Left lung (tissue), 4 donors: ENCODE measurements at regions not wholly inside any gene's neighbourhood (a gene's known extent, or its start where the extent isn't known, plus 50 kb on each side); places are given as distances from the start of the nearest gene placed in this dataset.

ENCODE experiments used
- ATAC-seq: fragments of 200-7000 bp; cut with Tn5 transposase; one replicate; pipeline ENCODE4 v1.9.1; 2020; ENCODE audit warnings: moderate library complexity
- DNase-seq, 4 donors: peaks; one replicate each; pipeline ENCODE4 v3.0.0-alpha.2; 2013 to 2020
- H3K27ac ChIP-seq, 2 donors: fragments of 200-600 bp; sonication (generic) in 1 of 2; one replicate each; pipeline versions ENCODE4 v1.5.0 to v1.8.0; 2020 to 2021
- H3K27me3 ChIP-seq, 2 donors: fragments of 200-600 bp; sonication (generic) in 1 of 2; one replicate each; pipeline versions ENCODE4 v1.5.0 to v1.8.0; 2020 to 2021
- H3K36me3 ChIP-seq, 2 donors: fragments of 200-600 bp; sonication (generic) in 1 of 2; one replicate each; pipeline versions ENCODE4 v1.5.0 to v1.8.0; 2020 to 2021
- H3K4me1 ChIP-seq, 2 donors: fragments of 200-600 bp; one replicate each; pipeline ENCODE4 v1.8.0; 2021
- H3K4me3 ChIP-seq, 2 donors: fragments of 200-600 bp; sonication (generic) in 1 of 2; one replicate each; pipeline versions ENCODE4 v1.5.0 to v1.8.0; 2020 to 2021; ENCODE audit warnings: mild to moderate bottlenecking in 1 of 2
- H3K9me3 ChIP-seq, 2 donors: fragments of 200-600 bp; sonication (generic) in 1 of 2; one replicate each; pipeline versions ENCODE4 v1.5.0 to v1.8.0; 2020 to 2021
- intact Hi-C, 2 donors: fragments of 100-400 bp; cut with DNase I; formaldehyde crosslinking; loops; one replicate each; pipeline versions ENCODE4 v1.11.2 to v1.14.2; 2022
- TF ChIP-seq, protein P1 (sequence below), 2 donors: fragments of 200-600 bp; sonication (generic) in 1 of 2; IDR thresholded peaks; one replicate each; pipeline versions ENCODE4 v1.5.0 to v1.8.0; 2021; ENCODE audit warnings: antibody characterized with exemption in 2 of 2
- donor health status: DM: no; HTN: yes; CAD: no.
- donor health status: DM: no; HTN: no; CAD: no.

DNA sequence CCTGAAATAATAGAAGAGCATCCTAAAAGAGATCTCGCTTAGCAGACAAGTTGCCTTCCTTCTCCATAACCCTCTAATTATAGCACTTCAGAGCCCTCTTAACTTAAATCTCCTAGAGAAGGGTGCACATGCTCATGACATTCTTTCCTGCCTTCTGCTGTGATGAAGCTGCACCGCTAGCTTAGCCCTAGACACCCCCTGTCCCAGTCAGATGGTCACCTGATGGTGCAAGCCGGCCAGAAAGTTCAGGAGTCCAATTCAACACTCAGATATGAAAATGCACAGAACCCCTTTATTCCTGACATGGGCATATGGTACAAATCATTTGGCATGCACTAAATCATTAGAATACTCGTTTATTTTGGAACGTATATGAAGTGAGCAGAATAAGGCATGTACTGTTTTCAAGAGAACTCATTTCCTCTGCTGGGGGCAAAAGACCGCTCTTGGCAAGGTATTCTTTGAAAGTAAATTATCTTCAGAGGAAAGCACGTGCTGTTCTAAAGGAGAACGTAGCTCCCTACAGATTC is 420.4 kb upstream of the PROK2 start:
- Histone ChIP-seq H3K4me1 (no peaks in the 10 kb centered on the region), H3K27me3 (no peaks in the 10 kb centered on the region), H3K36me3 (no peaks in the 10 kb centered on the region), H3K4me3 (no peak overlapping the region), H3K27ac (no peak overlapping the region), H3K9me3 (peaks cover 0 to 7% of the 10 kb centered on the region in 2 donors)
- intact Hi-C loops: no loop called here
- TF ChIP-seq, protein P1, sequence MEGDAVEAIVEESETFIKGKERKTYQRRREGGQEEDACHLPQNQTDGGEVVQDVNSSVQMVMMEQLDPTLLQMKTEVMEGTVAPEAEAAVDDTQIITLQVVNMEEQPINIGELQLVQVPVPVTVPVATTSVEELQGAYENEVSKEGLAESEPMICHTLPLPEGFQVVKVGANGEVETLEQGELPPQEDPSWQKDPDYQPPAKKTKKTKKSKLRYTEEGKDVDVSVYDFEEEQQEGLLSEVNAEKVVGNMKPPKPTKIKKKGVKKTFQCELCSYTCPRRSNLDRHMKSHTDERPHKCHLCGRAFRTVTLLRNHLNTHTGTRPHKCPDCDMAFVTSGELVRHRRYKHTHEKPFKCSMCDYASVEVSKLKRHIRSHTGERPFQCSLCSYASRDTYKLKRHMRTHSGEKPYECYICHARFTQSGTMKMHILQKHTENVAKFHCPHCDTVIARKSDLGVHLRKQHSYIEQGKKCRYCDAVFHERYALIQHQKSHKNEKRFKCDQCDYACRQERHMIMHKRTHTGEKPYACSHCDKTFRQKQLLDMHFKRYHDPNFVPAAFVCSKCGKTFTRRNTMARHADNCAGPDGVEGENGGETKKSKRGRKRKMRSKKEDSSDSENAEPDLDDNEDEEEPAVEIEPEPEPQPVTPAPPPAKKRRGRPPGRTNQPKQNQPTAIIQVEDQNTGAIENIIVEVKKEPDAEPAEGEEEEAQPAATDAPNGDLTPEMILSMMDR (IDR thresholded peaks at IDR 0.05): no peak
- peak in 2 of 4 donors; percentile 53 to 62 for DNase-seq
- no peak for ATAC-seq

DNA sequence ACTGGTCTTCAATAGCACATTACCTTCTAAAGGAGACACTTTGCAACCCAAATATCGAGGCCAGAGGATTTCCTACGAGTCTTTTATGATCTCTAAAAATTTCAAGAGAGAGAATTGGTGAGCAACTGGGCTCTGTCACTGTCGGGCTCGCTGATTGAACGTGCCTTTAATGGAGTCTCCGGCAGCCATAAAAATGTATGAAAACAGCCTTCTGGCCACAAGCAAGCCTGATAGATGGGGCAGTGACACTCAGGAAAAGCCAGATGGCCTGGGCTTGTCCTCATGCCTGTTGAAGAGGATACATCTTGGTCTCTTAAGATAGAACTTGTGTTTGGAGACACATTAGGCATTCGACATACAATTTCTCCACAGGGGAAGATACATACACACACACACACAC is 419.5 kb upstream of the PROK2 start:
- H3K4me1 ChIP-seq: no peaks in the 10 kb centered on the region
- no peaks in the 10 kb centered on the region for H3K27me3 ChIP-seq
- no peaks in the 10 kb centered on the region for H3K36me3 ChIP-seq
- H3K27ac ChIP-seq: no peak overlapping the region
- TF ChIP-seq, protein P1 (IDR thresholded peaks at IDR 0.05): no peak
- no peak overlapping the region for H3K4me3 ChIP-seq
- DNase-seq (no peak), ATAC-seq (no peak)
- intact Hi-C loops: no loop called here
- H3K9me3 ChIP-seq: peaks cover 0 to 11% of the 10 kb centered on the region in 2 donors

DNA sequence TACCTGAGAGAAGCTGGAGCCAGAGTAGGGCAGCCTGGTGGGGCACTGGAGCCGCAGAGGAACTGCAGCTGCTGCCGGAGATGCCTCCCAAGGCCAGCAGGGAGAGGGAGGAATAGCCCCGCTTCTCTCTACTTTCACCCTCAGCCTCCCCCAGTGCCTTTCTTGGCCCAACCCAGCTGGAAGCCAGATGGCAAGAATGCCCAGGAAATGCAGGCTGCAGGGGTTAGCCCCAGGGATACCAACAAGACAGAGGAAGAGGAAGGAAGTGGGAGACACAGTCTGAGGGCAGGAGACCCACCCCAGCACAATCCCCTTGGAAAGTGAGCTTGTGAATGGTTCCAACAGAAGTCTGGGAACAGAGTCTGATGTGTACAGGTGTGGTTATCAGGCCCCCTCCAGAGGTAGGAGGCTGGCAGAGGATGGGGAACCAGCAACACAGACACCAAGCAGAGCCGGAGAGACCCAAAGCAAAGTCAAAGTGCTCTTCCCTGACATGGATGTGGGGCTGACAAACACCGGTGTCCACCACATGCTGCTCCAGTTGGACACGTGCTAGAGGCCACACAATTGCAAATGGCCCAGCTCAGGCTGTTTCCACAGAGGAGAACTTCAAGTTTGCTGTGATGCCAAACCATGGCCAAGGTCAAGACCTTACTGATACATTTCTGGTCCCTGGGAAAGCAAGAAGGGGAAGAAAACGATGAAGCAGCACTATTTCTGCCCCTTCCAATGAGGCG is 418.8 kb upstream of the PROK2 start:
- ATAC-seq: no peak
- TF ChIP-seq, protein P1 (IDR thresholded peaks at IDR 0.05): no peak
- H3K4me3 ChIP-seq: no peak overlapping the region
- no peak overlapping the region for H3K27ac ChIP-seq
- H3K9me3 ChIP-seq: peaks cover 0 to 11% of the 10 kb centered on the region in 2 donors
- H3K27me3 ChIP-seq: no peaks in the 10 kb centered on the region
- H3K36me3 ChIP-seq: no peaks in the 10 kb centered on the region
- intact Hi-C loops: no loop called here
- H3K4me1 ChIP-seq: no peaks in the 10 kb centered on the region
- no peak for DNase-seq

DNA sequence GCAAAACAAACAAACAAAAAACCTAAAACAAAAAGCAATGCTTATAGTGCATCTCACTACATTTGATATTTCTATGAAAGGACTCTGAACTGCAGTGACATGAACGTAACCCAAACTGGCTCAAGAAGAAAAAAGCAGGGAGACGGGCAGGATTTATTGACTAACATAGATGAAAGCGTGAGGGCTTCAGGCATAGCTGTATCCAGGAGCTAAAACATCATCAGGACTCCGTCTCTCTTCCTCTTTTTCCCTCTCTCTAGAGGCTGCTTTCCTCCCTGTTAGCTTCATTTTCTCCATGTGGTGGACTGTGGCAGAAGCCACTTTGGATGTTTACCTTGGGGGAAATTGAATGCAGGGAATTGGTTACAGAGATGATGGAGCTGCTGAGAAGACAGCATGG is 418.2 kb upstream of the PROK2 start:
- TF ChIP-seq, protein P1 (IDR thresholded peaks at IDR 0.05): no peak
- no peak for ATAC-seq
- H3K9me3 ChIP-seq: peaks cover 0 to 11% of the 10 kb centered on the region in 2 donors
- no peak overlapping the region for H3K27ac ChIP-seq
- no peak for DNase-seq
- no peaks in the 10 kb centered on the region for H3K36me3 ChIP-seq
- no peak overlapping the region for H3K4me3 ChIP-seq
- intact Hi-C loops: no loop called here
- no peaks in the 10 kb centered on the region for H3K4me1 ChIP-seq
- no peaks in the 10 kb centered on the region for H3K27me3 ChIP-seq

DNA sequence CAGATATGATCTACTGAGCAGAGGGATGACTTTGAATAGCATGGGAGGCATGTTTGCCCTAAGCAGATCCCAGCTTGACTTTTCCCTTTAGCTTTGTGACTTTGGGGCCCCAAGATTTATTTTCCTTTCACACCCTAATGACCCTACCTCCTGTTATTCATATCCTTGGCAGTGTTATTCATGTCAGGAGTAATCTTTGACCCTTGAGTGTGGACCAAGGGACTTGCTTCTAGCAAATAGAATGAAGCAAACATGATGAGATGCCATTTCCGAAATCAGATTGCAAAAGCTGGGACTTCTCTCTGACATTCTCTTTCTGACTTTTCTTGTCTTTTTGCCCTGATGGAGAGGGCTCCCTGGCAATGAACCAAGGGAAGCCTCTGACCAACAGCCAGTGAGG is 415.4 kb upstream of the PROK2 start:
- Histone ChIP-seq H3K4me3 (no peak overlapping the region), H3K9me3 (peaks cover 0 to 11% of the 10 kb centered on the region in 2 donors), H3K27ac (no peak overlapping the region), H3K36me3 (no peaks in the 10 kb centered on the region), H3K27me3 (no peaks in the 10 kb centered on the region), H3K4me1 (no peaks in the 10 kb centered on the region)
- TF ChIP-seq, protein P1 (IDR thresholded peaks at IDR 0.05): no peak
- DNase-seq (no peak), ATAC-seq (no peak)
- intact Hi-C loops: no loop called here
